Naive thymus-derived CD4-positive, alpha-beta T cell (primary cell): ENCODE measurements at regions not wholly inside any gene's neighbourhood (a gene's known extent, or its start where the extent isn't known, plus 50 kb on each side); places are given as distances from the start of the nearest gene placed in this dataset.

Source experiments
- ATAC-seq: fragments of 150-1000 bp; cut with Tn5 transposase; 2 replicates; pipeline ENCODE4 v1.10.0; 2021; ENCODE audit warnings: mild to moderate bottlenecking, moderate library complexity
- CTCF ChIA-PET: fragments of 350-600 bp; sonication (Branson Sonifier 250); formaldehyde crosslinking; loops from one replicate; lab custom pipeline; 2021; ENCODE audit warnings: antibody characterized with exemption; lab: Charles Lee
- POLR2A ChIA-PET: fragments of 350-600 bp; sonication (Branson Sonifier 250); formaldehyde crosslinking; loops from one replicate; lab custom pipeline; 2021; ENCODE audit warnings: antibody characterized with exemption, inconsistent platforms; lab: Charles Lee
- DNase-seq, 9 donors: peaks; one replicate each; pipeline versions ENCODE4 v3.0.0 to v3.0.0-alpha.2; 2020 to 2022; ENCODE audit warnings: mixed read lengths in 1 of 9
- H3K27ac ChIP-seq: one replicate; pipeline ENCODE4 v1.7.0; 2013; ENCODE audit warnings: mild to moderate bottlenecking, low read depth, low read length, moderate library complexity
- H3K27me3 ChIP-seq, 2 donors: one replicate each; pipeline ENCODE4 v1.7.0; 2013; ENCODE audit warnings: low read length in 2 of 2, mild to moderate bottlenecking in 2 of 2, moderate library complexity in 2 of 2; ENCODE audit not compliant: control insufficient read depth in 2 of 2, insufficient read depth in 2 of 2
- H3K36me3 ChIP-seq, 3 experiments: 1 replicate in 2 of 3; 2 replicates in 1 of 3; pipeline ENCODE4 v1.7.0; 2013; ENCODE audit warnings: low read length in 3 of 3, mild to moderate bottlenecking in 3 of 3, moderate library complexity in 1 of 3; ENCODE audit not compliant: insufficient read depth in 3 of 3, control insufficient read depth in 2 of 3
- H3K4me1 ChIP-seq, 2 donors: one replicate each; pipeline ENCODE4 v1.7.0; 2013; ENCODE audit warnings: low read length in 2 of 2, mild to moderate bottlenecking in 2 of 2, moderate library complexity in 1 of 2; ENCODE audit not compliant: control insufficient read depth in 2 of 2, insufficient read depth in 2 of 2
- H3K4me3 ChIP-seq: 2 replicates; pipeline ENCODE4 v1.7.0; 2013; ENCODE audit warnings: mild to moderate bottlenecking, low read length
- H3K9me3 ChIP-seq, 3 experiments: 1 replicate in 2 of 3; 2 replicates in 1 of 3; pipeline ENCODE4 v1.7.0; 2013; ENCODE audit warnings: low read length in 3 of 3; ENCODE audit not compliant: control insufficient read depth in 2 of 3
- H3K27ac Mint-ChIP-seq, 9 donors: one replicate each; pipeline ENCODE4 v1.8.0; 2020 to 2022; ENCODE audit warnings: mixed read lengths in 9 of 9, mild to moderate bottlenecking in 8 of 9, moderate library complexity in 5 of 9, inconsistent platforms in 2 of 9
- H3K27me3 Mint-ChIP-seq, 5 donors: one replicate each; pipeline ENCODE4 v1.8.0; 2021 to 2022; ENCODE audit warnings: mixed read lengths in 5 of 5, mild to moderate bottlenecking in 1 of 5
- H3K36me3 Mint-ChIP-seq, 5 donors: one replicate each; pipeline ENCODE4 v1.8.0; 2020 to 2022; ENCODE audit warnings: mixed read lengths in 5 of 5, mild to moderate bottlenecking in 3 of 5, inconsistent platforms in 1 of 5
- H3K4me1 Mint-ChIP-seq, 7 donors: one replicate each; pipeline ENCODE4 v1.8.0; 2020 to 2022; ENCODE audit warnings: mixed read lengths in 7 of 7, mild to moderate bottlenecking in 3 of 7, inconsistent platforms in 1 of 7
- H3K4me3 Mint-ChIP-seq, 10 donors: one replicate each; pipeline ENCODE4 v1.8.0; 2020 to 2022; ENCODE audit warnings: mild to moderate bottlenecking in 10 of 10, mixed read lengths in 10 of 10, moderate library complexity in 6 of 10, inconsistent platforms in 2 of 10
- H3K9me3 Mint-ChIP-seq, 11 donors: one replicate each; pipeline ENCODE4 v1.8.0; 2020 to 2022; ENCODE audit warnings: mixed read lengths in 11 of 11, mild to moderate bottlenecking in 4 of 11, inconsistent platforms in 1 of 11, moderate library complexity in 1 of 11
- intact Hi-C, 2 donors: fragments of 100-400 bp; cut with micrococcal nuclease; formaldehyde crosslinking; loops; one replicate each; pipeline ENCODE4 v1.15.1; 2023

DNA sequence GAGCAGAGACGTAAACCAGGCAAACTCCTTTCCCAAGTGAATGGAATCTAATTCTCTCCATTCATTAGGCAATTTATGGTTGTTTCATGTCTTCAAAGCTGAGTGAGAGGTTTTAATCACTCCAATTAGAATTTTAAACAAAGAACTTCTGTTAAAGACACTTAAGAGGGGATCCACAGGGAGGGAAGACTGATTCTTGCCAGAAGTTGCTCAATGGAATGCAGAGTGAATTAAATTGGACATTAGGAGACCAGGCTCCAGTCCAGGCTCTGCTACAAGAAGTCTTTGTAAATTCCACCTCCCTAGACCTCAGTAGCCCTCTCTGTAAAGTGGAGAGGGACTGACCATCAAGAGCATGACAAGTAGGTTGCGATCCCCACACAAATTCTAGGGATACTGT lies 130.7 kb upstream of the TMEM72 start:
- no peaks in the 10 kb centered on the region for H3K9me3 ChIP-seq
- no peak overlapping the region for H3K4me3 ChIP-seq
- Mint-ChIP-seq H3K4me3 (no peak overlapping the region), H3K9me3 (peaks cover 0 to 9% (median 0%) of the 10 kb centered on the region in 11 donors), H3K27me3 (peaks cover 4 to 27% (median 23%) of the 10 kb centered on the region in 5 donors), H3K4me1 (no peaks in the 10 kb centered on the region), H3K36me3 (no peaks in the 10 kb centered on the region), H3K27ac (no peak overlapping the region)
- no peak for ATAC-seq
- H3K27ac ChIP-seq = no peak overlapping the region
- no peaks in the 10 kb centered on the region for H3K36me3 ChIP-seq
- H3K27me3 ChIP-seq = no peaks in the 10 kb centered on the region
- no peaks in the 10 kb centered on the region for H3K4me1 ChIP-seq
- CTCF ChIA-PET = no interaction called here
- POLR2A ChIA-PET = no interaction called here
- intact Hi-C loops = no loop called here
- no peak for DNase-seq

DNA sequence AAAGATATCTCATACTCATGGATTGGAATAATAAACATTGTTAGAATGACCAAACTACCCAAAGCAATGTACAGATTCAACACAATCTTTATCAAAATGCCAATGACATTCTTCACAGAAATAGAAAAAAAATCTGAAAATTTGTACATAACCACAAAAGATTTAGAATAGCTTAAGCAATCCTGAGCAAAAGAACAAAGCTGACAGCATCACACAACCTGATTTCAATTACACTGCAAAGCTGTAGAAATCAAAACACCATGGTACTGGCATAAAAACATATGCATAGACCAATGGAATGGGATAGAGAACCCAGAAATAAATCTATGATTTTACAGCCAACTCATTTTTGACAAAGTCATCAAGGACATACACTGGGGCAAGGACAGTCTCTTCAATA lies 130.0 kb upstream of the TMEM72 start:
- Mint-ChIP-seq H3K27me3 (peaks cover 4 to 27% (median 23%) of the 10 kb centered on the region in 5 donors), H3K36me3 (no peaks in the 10 kb centered on the region), H3K27ac (no peak overlapping the region), H3K9me3 (peaks cover 0 to 9% (median 0%) of the 10 kb centered on the region in 11 donors), H3K4me3 (no peak overlapping the region), H3K4me1 (no peaks in the 10 kb centered on the region)
- intact Hi-C loops = no loop called here
- Histone ChIP-seq H3K27ac (no peak overlapping the region), H3K9me3 (no peaks in the 10 kb centered on the region), H3K27me3 (no peaks in the 10 kb centered on the region), H3K4me3 (no peak overlapping the region), H3K36me3 (no peaks in the 10 kb centered on the region), H3K4me1 (no peaks in the 10 kb centered on the region)
- ATAC-seq = no peak
- ChIA-PET CTCF (no interaction called here), POLR2A (no interaction called here)
- DNase-seq = no peak

- Histone ChIP-seq H3K27me3 (no peaks in the 10 kb centered on the region), H3K4me3 (no peak overlapping the region), H3K9me3 (no peaks in the 10 kb centered on the region), H3K4me1 (no peaks in the 10 kb centered on the region), H3K27ac (no peak overlapping the region), H3K36me3 (no peaks in the 10 kb centered on the region)
- DNase-seq (no peak), ATAC-seq (no peak)
- intact Hi-C loops = no loop called here
- ChIA-PET CTCF (no interaction called here), POLR2A (no interaction called here)
- Mint-ChIP-seq H3K9me3 (peaks cover 0 to 9% (median 0%) of the 10 kb centered on the region in 11 donors), H3K27ac (no peak overlapping the region), H3K36me3 (no peaks in the 10 kb centered on the region), H3K27me3 (peaks cover 5 to 27% (median 24%) of the 10 kb centered on the region in 5 donors), H3K4me3 (no peak overlapping the region), H3K4me1 (no peaks in the 10 kb centered on the region)
These were observed 124.8 kb upstream of the TMEM72 start for GRCh38 chr10:44786286-44786850.

GRCh38 chr10:44787480-44788075 lies 123.6 kb upstream of the TMEM72 start:
- ChIA-PET CTCF (no interaction called here), POLR2A (no interaction called here)
- no peaks in the 10 kb centered on the region for H3K27me3 ChIP-seq
- H3K36me3 Mint-ChIP-seq = no peaks in the 10 kb centered on the region
- ATAC-seq (no peak), DNase-seq (no peak)
- H3K4me1 Mint-ChIP-seq = no peaks in the 10 kb centered on the region
- H3K4me3 Mint-ChIP-seq = no peak overlapping the region
- H3K9me3 ChIP-seq = no peaks in the 10 kb centered on the region
- no peak overlapping the region for H3K27ac ChIP-seq
- no peak overlapping the region for H3K27ac Mint-ChIP-seq
- no peaks in the 10 kb centered on the region for H3K36me3 ChIP-seq
- H3K4me3 ChIP-seq = no peak overlapping the region
- H3K4me1 ChIP-seq = no peaks in the 10 kb centered on the region
- H3K9me3 Mint-ChIP-seq = peaks cover 0 to 2% (median 0%) of the 10 kb centered on the region in 11 donors
- peaks cover 3 to 35% (median 21%) of the 10 kb centered on the region in 5 donors for H3K27me3 Mint-ChIP-seq
- intact Hi-C loops = no loop called here

- POLR2A ChIA-PET = no interaction called here
- Mint-ChIP-seq H3K4me3 (no peak overlapping the region), H3K27ac (no peak overlapping the region), H3K36me3 (no peaks in the 10 kb centered on the region), H3K27me3 (peaks cover 5 to 35% (median 21%) of the 10 kb centered on the region in 5 donors), H3K4me1 (no peaks in the 10 kb centered on the region), H3K9me3 (peaks cover 0 to 2% (median 0%) of the 10 kb centered on the region in 11 donors)
- intact Hi-C loops = no loop called here
- CTCF ChIA-PET = no interaction called here
- DNase-seq (no peak), ATAC-seq (no peak)
- Histone ChIP-seq H3K36me3 (no peaks in the 10 kb centered on the region), H3K27ac (no peak overlapping the region), H3K9me3 (no peaks in the 10 kb centered on the region), H3K4me1 (no peaks in the 10 kb centered on the region), H3K27me3 (no peaks in the 10 kb centered on the region), H3K4me3 (no peak overlapping the region)
These were observed 122.7 kb upstream of the TMEM72 start for GRCh38 chr10:44788147-44789129.

GRCh38 chr10:44792119-44792775 lies 118.9 kb upstream of the TMEM72 start:
- no peaks in the 10 kb centered on the region for H3K4me1 ChIP-seq
- ATAC-seq (no peak), DNase-seq (no peak)
- no peak overlapping the region for H3K4me3 ChIP-seq
- Mint-ChIP-seq H3K4me1 (no peaks in the 10 kb centered on the region), H3K27me3 (peaks cover 10 to 44% (median 27%) of the 10 kb centered on the region in 5 donors), H3K36me3 (no peaks in the 10 kb centered on the region), H3K4me3 (no peak overlapping the region), H3K27ac (no peak overlapping the region), H3K9me3 (peaks cover 0 to 2% (median 0%) of the 10 kb centered on the region in 11 donors)
- no peaks in the 10 kb centered on the region for H3K27me3 ChIP-seq
- ChIA-PET POLR2A (no interaction called here), CTCF (no interaction called here)
- intact Hi-C loops = no loop called here
- no peaks in the 10 kb centered on the region for H3K9me3 ChIP-seq
- no peaks in the 10 kb centered on the region for H3K36me3 ChIP-seq
- H3K27ac ChIP-seq = no peak overlapping the region
